LNCAP (cell line): ENCODE measurements at regions not wholly inside any gene's neighbourhood (a gene's known extent, or its start where the extent isn't known, plus 50 kb on each side); places are given as distances from the start of the nearest gene placed in this dataset.

Source experiments
- CTCF ChIP-seq: fragments of 450-650 bp; IDR thresholded peaks from 2 replicates; pipeline ENCODE4 v1.5.1; 2017; ENCODE audit warnings: mild to moderate bottlenecking

GRCh38 chr17:72063756-72064450, 56.9 kb upstream of the SOX9 start:
- TF ChIP-seq CTCF = no peak

GRCh38 chr17:72064606-72065193, 56.1 kb upstream of the SOX9 start:
- TF ChIP-seq CTCF = no peak

GRCh38 chr17:72065556-72065955, 55.3 kb upstream of the SOX9 start:
- TF ChIP-seq CTCF = no peak

GRCh38 chr17:72068643-72069042, 52.2 kb upstream of the SOX9 start:
- TF ChIP-seq CTCF = no peak

- TF ChIP-seq CTCF = no peak
These were observed 51.1 kb upstream of the SOX9 start for GRCh38 chr17:72069586-72070202.
